Fibroblast of lung (primary cell): ENCODE measurements at regions not wholly inside any gene's neighbourhood (a gene's known extent, or its start where the extent isn't known, plus 50 kb on each side); places are given as distances from the start of the nearest gene placed in this dataset.
A peak's percentile ranks its signal among the peaks of the same experiment; 100 is the strongest.

Source experiments
- DNase-seq, 2 donors: peaks; one replicate each; pipeline versions ENCODE4 v3.0.0 to v3.0.0-alpha.2; 2010; ENCODE audit warnings: low read depth in 2 of 2
- H2AFZ ChIP-seq: 2 replicates; pipeline ENCODE4 v1.5.1; 2012; ENCODE audit warnings: low read length, control low read depth, inconsistent platforms
- H3K27ac ChIP-seq: 2 replicates; pipeline ENCODE4 v1.5.1; 2011; ENCODE audit warnings: low read length, control low read depth; ENCODE audit not compliant: insufficient read depth
- H3K27me3 ChIP-seq: 2 replicates; pipeline ENCODE4 v1.5.1; 2011; ENCODE audit warnings: mild to moderate bottlenecking, low read length; ENCODE audit not compliant: control insufficient read depth, insufficient read depth
- H3K36me3 ChIP-seq: 2 replicates; pipeline ENCODE4 v1.5.1; 2011; ENCODE audit warnings: low read length; ENCODE audit not compliant: control insufficient read depth, insufficient read depth
- H3K4me1 ChIP-seq: 2 replicates; pipeline ENCODE4 v1.5.1; 2011; ENCODE audit warnings: low read length; ENCODE audit not compliant: control insufficient read depth, insufficient read depth; ENCODE audit errors: extremely low read depth
- H3K4me2 ChIP-seq: 2 replicates; pipeline ENCODE4 v1.5.1; 2011; ENCODE audit warnings: low read length, control low read depth; ENCODE audit not compliant: insufficient read depth; ENCODE audit errors: extremely low read depth
- H3K4me3 ChIP-seq, 4 experiments: fragments of 200-600 bp in 1 of 4; sonication (generic) in 1 of 4; replicated peaks in 1 of 4; 2 replicates each; pipeline ENCODE4 v1.5.1; 2011 to 2016; ENCODE audit warnings: low read length in 4 of 4, low read depth in 3 of 4, mild to moderate bottlenecking in 3 of 4, control low read depth in 2 of 4, inconsistent platforms in 1 of 4, mixed read lengths in 1 of 4; ENCODE audit not compliant: insufficient read depth in 1 of 4; ENCODE audit errors: control extremely low read depth in 1 of 4
- H3K79me2 ChIP-seq: 2 replicates; pipeline ENCODE4 v1.5.1; 2012; ENCODE audit warnings: mild to moderate bottlenecking, low read length, inconsistent platforms; ENCODE audit not compliant: control insufficient read depth, insufficient read depth
- H3K9ac ChIP-seq: 2 replicates; pipeline ENCODE4 v1.5.1; 2011; ENCODE audit warnings: mild to moderate bottlenecking, low read length, control low read depth; ENCODE audit not compliant: insufficient read depth
- H3K9me3 ChIP-seq: 2 replicates; pipeline ENCODE4 v1.5.1; 2012; ENCODE audit warnings: low read depth, low read length; ENCODE audit not compliant: control insufficient read depth, insufficient read depth
- H4K20me1 ChIP-seq: 2 replicates; pipeline ENCODE4 v1.5.1; 2011; ENCODE audit warnings: low read length; ENCODE audit not compliant: control insufficient read depth, insufficient read depth; ENCODE audit errors: extremely low read depth
- CTCF ChIP-seq, 2 donors: IDR thresholded peaks in 1 of 2; conservative IDR thresholded peaks in 1 of 2; 1 replicate in 1 of 2; 2 replicates in 1 of 2; pipeline ENCODE4 v1.5.1; 2011 to 2012; ENCODE audit warnings: low read length in 2 of 2, control low read depth in 1 of 2, inconsistent platforms in 1 of 2, low read depth in 1 of 2, mild to moderate bottlenecking in 1 of 2
- EZH2 ChIP-seq: IDR thresholded peaks from 2 replicates; pipeline ENCODE4 v1.5.1; 2012; ENCODE audit warnings: low read length, control low read depth, mild to moderate bottlenecking; ENCODE audit errors: missing control alignments

GRCh38 chr17:71378036-71378435, 742.8 kb upstream of the SOX9 start:
- Histone ChIP-seq H3K36me3 (no peaks in the 10 kb centered on the region), H3K4me1 (no peaks in the 10 kb centered on the region), H3K27ac (no peak overlapping the region), H3K4me2 (no peak overlapping the region), H3K27me3 (no peaks in the 10 kb centered on the region), H3K9ac (no peak overlapping the region), H3K9me3 (no peaks in the 10 kb centered on the region), H4K20me1 (no peaks in the 10 kb centered on the region), H3K4me3 (no peak overlapping the region), H3K79me2 (no peaks in the 10 kb centered on the region), H2AFZ (no peak overlapping the region)
- no peak for DNase-seq
- no peak for TF ChIP-seq CTCF (conservative IDR thresholded peaks at IDR 0.05 in 1 of 2, IDR thresholded peaks at IDR 0.05 in 1 of 2; ENCODE audit: low read depth in 1 of 2, low read length in 2 of 2)
- no peak for TF ChIP-seq EZH2

DNA sequence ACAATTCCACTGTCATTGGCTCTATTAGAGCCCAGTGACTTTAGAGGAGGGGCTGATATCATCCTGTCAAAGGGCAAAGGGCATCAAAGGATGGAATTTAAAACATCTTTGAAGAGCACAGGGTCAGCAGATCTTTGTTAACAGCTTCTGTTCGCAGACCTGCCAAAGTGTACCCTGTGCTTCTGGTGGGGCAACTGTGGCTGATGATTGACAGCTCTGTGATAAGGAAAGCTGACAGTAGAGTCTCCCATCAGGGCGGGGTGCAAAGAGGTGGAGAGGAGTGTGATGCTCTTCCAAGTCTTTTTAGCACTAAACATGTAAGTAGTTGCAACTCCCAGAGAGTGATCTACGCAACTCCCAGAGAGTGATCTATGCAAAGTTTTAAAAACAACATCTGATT, 742.1 kb upstream of the SOX9 start:
- Histone ChIP-seq H3K9ac (no peak overlapping the region), H3K79me2 (no peaks in the 10 kb centered on the region), H3K4me2 (no peak overlapping the region), H2AFZ (no peak overlapping the region), H3K36me3 (no peaks in the 10 kb centered on the region), H3K9me3 (no peaks in the 10 kb centered on the region), H3K4me1 (no peaks in the 10 kb centered on the region), H3K4me3 (no peak overlapping the region), H4K20me1 (no peaks in the 10 kb centered on the region), H3K27ac (no peak overlapping the region), H3K27me3 (no peaks in the 10 kb centered on the region)
- DNase-seq, result no peak
- no peak for TF ChIP-seq EZH2
- no peak for TF ChIP-seq CTCF (conservative IDR thresholded peaks at IDR 0.05 in 1 of 2, IDR thresholded peaks at IDR 0.05 in 1 of 2; ENCODE audit: low read depth in 1 of 2, low read length in 2 of 2)

GRCh38 chr17:71379512-71379911, 741.3 kb upstream of the SOX9 start:
- no peak overlapping the region for H3K4me2 ChIP-seq
- no peak overlapping the region for H2AFZ ChIP-seq
- H3K79me2 ChIP-seq, result no peaks in the 10 kb centered on the region
- no peak overlapping the region for H3K9ac ChIP-seq
- no peaks in the 10 kb centered on the region for H3K27me3 ChIP-seq
- H3K9me3 ChIP-seq, result no peaks in the 10 kb centered on the region
- no peak overlapping the region for H3K27ac ChIP-seq
- no peaks in the 10 kb centered on the region for H3K36me3 ChIP-seq
- H3K4me1 ChIP-seq, result no peaks in the 10 kb centered on the region
- H4K20me1 ChIP-seq, result no peaks in the 10 kb centered on the region
- DNase-seq, result peak in 1 of 2 donors; percentile 19
- no peak overlapping the region for H3K4me3 ChIP-seq
- TF ChIP-seq EZH2 (no peak), CTCF (conservative IDR thresholded peaks at IDR 0.05 in 1 of 2, IDR thresholded peaks at IDR 0.05 in 1 of 2; ENCODE audit: low read depth in 1 of 2, low read length in 2 of 2) (no peak)
